AG20443 (cell line): ENCODE measurements at regions not wholly inside any gene's neighbourhood (a gene's known extent, or its start where the extent isn't known, plus 50 kb on each side); places are given as distances from the start of the nearest gene placed in this dataset.

ENCODE experiments used
- DNase-seq: peaks from one replicate; pipeline ENCODE4 v3.0.0; 2012; ENCODE audit warnings: low spot score, mixed read lengths

DNA sequence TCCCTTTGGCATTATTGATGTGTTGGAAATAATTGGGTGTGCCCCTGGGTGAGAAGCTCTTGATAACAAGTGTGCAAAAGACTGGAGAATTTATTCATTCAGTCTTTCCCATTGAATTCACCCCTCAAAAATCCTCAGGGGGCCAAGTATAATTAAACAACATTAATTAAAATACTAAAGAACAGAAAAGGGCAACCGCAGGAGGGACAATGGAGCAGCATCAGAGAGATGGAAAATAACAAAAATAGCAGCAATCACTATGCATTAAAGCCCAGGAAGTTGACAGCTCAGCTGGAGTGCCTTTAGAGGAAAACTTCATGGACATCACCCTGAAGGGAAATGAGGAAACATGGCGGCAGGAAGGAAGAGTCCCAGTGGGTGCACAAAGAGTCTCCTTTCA is 227.6 kb downstream of the MINAR1 start:
- no peak for DNase-seq

DNA sequence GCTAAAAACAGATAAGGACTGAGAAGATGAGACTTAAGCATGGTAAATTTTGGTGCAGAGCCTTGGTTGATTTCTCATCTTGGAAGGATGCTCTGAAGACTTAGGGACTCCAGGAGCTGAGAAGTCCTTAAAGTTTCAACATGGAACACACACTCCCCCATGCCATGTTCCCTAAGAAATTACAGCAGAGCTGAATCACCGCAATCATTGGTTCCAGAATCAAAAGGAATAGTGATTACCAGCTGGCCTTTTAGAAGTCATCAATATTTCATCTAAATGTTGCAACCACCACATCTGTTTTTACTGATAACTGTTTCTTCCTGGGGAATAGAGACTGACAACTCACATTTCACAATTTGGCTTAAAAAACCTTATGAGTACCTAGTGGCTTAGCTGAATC is 229.3 kb downstream of the MINAR1 start:
- DNase-seq = no peak

DNA sequence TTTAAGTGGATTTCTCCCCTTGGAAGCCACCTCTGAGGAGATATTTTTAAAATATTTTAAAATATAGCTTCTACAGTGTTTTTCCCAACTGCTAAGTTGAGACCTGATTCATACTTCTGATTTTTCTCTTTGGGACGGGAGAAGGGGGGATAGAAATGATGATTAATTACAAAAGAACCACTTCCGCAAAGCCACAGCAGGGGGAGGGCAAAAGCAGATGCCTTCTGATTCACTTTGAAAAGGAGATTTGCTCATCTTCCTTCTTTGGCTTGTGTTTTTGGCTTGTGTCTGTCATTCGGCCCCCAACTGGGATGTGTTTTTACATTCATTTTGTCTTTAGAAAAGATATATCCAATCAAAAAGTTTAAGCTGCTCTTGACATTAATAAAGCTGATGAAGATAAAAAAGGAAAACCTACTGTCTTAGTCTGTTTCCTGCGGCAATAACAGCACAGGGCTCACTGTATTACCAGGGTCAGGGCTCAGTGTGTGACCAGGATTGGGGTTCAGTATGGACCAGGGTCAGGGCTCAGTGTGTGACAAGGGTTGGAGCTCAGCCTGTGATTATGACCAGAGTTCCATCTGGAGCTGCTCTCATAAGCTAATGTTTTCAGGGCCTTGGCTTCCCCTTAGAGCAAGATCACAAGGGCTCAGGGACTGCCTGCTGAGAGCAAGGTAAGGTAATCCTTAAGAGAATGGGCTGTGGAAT is 223.2 kb downstream of the MTHFS start:
- DNase-seq = peak; percentile 61

DNA sequence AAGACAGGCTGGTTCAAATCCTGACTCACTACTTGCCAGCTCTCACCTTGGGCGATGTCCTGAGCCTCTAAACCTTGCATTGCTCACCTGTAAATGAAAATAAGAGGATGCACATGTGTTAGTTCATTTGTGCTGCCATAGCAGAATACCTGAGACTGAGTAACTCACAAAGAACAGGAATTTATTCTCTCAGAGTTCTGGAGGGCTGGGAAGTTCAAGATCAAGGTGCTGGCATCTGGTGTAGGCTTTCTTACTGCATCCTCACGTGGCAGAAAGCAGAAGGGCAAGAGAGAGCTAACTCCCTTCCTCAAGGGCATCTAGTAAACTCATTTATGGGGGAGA is 222.7 kb downstream of the MTHFS start:
- no peak for DNase-seq

DNA sequence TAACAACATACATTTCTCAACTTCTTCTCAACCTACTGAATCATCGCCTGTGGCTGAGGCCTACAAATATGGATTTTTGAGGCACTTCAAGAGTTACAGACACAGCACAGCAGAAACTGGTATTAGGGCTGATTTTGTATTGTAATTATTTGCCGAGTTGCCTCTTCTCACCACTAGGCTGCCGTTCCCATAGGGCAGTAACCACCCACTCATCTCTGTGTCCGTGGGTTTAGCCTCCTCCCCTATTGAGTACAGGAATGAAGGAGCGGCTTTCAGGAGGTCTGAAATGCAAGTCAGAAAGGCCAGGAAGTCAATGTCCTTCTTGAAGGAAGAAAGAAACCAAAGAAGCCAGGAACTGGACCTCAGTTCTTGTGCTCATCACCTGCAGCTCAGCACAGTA is 220.8 kb downstream of the MTHFS start:
- no peak for DNase-seq

DNA sequence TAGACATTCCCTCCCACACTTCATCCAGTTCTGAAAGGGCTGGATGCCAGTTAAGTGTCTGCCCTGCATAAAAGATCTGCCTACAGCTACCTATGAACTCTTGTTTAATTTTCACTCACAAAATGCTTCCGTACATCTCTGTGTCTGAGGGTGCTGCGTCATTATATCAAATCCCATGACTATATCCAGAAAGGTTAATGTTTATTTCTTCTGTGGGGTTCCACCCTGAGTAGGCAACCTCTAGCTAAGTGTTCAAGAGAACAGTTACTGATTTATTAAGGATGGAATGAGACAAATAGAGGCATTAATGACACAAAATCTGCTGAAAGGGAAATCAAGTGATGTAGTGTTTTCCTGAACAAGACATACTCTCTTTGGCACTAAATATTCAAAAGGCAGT is 220.2 kb downstream of the MTHFS start:
- DNase-seq = no peak

DNA sequence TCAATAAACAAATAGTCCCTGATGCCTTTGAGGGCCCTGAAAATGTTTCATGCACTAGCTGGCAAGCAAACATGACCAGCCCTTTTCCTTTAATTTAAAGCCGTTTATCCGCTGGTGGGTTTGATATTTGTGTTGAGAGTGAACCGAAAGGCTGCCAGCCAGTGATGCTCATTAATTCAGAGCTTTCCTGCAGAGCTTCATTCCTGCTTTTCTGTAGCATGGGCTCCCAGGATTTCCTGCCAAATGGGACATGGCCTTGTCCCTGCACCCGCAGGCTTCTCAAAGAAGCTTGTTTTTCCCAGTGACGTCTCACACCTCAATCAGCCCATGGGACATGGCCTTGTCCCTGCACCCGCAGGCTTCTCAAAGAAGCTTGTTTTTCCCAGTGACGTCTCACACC is 219.6 kb downstream of the MTHFS start:
- no peak for DNase-seq

DNA sequence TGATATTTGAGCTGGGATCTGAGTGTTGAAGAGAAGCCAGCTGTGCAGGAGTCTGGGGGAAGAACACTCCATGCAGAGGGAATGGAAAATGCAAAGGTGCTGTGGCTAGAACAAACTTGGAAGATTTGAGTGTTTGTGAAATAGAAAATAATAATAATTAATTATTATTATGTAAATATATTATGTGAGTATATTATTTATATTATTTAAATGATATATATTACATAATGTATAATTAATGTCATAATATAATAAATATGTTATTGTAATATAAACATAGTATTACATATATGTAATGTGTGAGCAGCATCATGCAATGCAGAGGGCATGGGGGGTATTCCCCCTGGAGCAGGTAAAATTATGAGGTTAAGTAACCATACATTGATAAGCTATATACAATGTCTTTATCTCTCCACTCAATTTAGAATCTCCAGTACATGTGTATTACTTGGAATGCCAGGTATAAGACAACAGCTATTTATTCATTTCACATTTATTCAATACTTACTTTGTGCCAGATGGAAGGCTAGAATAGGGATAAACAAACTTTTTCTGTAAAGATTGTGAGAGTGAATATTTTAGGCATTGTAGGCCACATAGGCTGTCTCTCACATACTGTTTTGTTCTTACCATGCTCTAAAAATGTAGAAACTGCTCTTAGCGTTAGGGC is 218.6 kb downstream of the MTHFS start:
- no peak for DNase-seq

DNA sequence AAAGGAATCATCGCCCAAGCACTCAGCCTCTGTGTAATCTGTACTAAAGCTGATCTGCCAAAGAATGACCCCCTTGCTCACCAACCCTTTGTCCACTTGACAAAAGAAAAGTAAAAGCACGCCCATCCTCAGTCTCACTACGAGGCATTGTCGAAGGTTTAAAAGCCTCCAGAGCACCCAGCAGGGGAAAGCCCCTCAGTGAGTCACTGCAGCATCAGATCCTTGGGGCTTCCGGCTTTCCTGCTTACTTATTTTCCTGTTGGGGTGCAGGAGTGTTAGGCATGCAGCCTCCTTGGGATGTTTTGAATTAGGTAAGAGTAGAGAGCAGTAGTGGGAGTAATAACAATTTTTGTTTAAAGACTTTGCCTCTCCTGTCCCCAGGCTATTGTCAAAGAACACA is 216.1 kb downstream of the MTHFS start:
- DNase-seq = peak; percentile 59

DNA sequence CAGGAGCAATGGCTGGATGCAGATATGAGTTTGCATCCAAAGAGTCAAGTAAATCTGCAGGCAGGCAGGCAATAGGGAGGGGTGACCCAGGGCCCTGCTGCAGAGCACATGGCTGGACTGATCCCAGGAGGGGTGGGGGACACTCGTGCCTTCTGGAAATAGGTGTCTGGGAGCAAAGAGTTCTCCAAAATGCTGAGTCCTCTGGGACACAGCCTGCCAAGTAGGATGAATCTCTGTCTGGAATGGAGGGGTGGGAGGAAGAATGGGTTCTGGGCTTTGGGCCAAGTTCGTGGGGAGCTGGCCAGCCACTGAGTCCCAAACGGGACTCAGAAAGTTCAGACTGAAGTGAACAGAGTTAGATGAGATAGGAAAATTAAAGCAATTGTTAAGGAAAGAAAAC is 214.5 kb downstream of the MTHFS start:
- DNase-seq = peak; percentile 86

DNA sequence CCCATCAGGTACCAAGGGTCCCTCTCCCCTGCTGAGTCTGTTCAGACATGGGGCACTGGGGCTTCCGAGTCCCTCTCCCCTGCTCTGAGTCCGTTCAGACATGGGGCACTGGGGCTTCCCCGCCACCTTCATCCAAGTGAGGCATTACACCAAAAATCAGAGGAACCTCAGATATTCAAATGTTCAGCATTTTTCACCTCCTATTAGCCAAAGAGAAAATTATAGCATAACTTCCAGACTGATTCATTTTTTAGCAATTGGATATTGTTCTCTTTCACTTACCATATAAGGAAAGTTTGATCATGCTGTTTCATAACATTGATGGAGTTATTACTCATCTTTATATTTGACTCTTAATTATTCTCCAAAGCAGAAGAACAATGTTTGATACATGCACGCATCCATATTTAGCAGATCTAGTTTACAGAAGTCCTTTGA is 213.9 kb downstream of the MTHFS start:
- peak; percentile 63 for DNase-seq

DNA sequence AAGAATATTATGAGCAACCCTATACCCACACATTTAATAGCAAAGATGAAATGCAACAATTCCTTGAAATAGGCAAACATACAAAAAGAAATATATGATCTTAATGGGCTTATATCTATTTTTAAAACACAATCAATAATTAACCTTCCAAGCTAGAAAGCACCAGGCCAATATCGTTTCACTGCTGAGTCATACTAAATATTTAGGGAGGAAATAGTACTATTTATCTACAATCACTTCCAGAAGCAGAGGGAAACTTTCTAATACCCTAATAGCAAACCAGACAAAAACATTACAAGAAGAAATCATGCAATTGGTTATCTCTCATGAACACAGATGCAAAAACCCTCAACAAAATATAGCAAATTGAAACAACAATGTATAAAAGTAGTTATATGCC is 207.8 kb downstream of the MTHFS start:
- no peak for DNase-seq

DNA sequence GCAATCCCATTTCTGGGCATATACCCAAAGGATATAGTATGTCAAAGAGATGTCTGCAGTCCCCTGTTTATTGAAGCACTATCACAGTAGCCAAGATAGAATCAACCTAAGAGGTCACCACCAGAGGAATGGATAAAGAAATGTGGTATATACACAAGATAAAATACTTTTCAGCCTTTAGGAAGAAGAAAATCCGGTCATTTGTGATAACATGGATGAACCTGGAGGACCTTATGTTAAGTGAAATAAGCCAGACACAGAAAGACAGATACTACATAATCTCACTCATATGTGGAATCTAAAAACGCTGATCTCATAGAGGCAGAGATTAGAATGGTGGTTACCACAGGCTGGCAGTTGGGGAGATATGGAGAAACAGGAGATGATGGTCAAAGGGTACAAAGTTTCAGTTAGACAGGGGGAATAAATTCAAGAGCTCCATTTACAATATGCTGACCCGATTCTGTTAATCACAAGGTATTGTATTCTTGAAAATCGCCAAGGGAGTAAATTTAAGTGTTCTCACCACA is 195.8 kb downstream of the MTHFS start:
- DNase-seq = no peak

DNA sequence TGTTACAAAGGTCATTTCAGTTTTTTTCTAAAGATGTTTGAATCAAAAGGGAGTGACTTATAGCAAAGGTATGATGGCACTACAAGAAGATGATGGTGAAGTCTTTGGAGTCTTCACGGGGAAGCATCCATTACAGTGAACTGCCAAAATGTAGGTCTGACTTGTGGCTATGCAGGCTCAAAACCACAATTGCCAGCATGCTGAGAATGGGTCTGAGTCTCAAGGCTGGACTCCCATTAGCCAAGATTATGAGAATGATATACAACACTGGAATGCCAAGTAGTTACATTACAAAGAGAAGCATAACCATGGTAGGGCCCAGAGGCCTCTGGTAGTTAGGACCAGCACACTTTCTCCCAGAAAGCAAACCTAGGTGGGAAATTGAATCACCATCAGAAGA is 194.2 kb downstream of the MTHFS start:
- DNase-seq = no peak

DNA sequence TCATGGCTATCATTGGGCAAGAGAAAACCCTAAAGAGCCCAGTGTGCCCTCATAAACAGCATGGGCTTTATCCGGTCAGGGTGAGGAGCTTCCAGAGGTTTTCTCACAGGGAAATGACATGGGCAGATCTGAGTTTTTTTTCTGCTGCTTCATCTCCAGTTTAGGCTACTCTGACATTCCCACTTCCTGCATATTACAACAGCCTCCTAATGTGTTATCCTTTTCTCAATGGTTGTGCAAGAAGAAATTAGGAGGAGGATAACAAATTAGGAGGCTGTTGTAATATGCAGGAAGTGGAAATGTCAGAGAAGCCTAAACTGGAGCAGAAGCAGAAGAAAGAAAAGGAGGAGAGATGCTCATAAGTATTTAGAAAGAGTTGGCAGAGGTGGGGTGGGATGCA is 175.6 kb downstream of the MTHFS start:
- DNase-seq = no peak

DNA sequence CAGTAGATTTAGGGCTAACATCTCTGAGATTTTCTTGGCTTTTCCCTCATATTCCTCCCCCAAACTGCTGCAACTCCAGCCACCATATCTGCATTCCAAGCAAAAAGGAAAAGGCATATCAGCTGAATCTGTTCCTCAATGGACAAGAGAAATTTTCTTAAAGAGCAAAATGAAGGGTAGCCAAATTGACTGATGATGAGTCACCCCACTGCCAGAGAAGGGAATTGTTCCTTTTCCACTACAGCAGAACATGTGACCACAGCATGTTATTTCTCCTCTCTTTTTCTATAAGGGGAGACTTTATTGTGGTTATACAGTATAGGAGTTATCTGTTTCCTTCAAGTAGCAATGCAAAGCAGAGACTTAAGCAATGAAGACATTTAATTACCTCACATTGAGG is 172.5 kb downstream of the MTHFS start:
- DNase-seq = peak; percentile 72

DNA sequence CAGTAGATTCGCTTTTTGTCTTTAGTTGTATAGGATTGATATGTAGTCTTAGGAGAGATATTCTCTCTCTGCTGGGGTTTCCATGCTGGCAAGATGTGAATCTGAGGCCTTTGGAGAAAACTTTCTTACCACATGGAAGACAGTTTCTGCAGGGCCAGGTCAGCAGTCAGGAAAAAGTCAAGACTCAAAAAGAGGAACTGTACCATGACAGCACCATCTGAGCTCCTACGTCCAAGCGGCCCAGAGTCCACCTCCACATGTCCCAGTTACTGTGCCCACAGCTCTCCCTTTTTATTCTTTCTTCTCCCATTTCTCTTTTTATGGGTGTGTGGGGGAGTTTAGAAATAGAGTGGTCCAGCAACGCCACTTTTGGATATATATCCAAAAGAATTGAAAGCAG is 172.0 kb downstream of the MTHFS start:
- DNase-seq = no peak

DNA sequence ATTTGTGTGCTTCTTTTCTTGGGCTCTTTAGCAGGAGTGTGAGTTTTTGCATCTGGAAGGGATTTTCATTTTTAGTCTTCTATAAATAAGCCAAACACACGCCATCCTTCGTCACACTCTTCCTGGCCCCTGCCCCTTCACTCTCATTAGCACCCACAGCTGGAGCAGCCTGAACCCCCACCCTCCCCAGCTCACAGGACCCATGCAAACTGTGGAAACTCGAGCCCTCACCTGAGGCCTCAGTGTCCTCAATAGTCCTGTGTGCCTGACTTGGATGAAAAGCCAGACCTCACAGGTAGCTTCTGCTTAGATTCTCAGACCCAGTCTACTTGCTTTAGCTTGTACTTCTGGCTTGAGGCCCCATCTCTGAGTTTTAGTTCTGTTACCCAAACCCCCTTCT is 167.9 kb downstream of the MTHFS start:
- DNase-seq = no peak

DNA sequence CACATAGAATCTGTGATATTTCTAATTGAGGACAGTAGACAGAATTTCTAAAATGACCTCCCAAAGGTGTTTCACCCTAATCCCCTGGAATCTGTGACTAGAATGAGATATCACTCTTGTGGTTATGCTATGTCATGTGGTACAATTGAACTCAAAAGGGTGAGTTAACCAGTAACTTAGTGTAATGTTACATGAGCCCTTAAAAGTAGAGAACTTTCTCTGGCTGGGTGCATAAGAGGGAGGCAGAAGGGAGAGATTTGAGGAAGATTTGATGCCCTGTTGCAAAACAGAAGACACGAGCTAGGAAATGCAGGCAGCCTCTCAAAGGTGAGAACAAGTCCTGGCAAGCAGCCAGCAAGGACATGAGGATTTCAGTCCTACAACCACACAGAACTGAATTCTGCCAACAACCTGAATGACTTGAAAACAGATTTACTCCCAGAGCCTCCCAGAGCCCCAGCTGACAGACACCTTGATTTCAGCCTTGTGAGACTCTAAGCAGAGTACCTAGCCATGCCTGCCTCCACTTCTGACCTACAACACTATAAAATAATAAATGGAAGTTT is 160.3 kb downstream of the MTHFS start:
- no peak for DNase-seq

DNA sequence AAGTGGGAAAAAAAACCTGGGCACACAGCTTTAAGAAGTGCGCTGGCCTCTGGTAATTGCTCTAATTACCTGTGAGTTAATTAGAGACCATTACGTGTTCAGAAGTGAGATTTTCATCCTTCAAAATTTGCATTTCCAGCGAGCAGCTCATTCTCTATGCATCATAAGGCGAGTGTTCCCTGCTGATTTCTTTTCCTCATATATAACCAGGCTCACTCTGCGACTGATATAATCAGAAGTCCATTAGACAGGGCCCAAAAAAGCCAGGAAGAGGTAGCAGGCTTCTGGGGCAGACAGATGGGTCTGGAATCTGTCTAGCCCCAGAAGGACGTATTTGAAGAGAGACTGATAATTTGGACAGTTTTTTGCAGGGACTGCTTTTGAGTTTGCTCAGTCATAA is 158.7 kb downstream of the MTHFS start:
- no peak for DNase-seq

DNA sequence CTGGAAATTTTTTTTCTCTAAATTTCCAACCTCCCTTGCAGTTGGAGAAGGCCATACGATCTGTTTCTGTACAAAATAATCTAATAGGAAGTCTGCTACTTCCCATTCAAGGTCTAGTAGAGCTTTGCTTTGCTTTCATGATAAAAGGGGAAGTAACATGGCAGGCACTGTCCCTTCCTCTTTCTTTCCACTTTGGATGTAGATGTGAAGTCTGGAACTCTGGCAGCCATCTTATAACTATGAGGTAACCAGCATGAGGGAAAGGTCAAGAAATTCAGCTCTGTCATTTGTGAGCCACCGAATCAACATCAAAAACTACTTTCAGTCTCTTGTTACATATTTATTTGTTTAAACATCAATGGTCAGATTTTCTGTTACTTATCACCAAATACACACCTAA is 156.3 kb downstream of the MTHFS start:
- no peak for DNase-seq

DNA sequence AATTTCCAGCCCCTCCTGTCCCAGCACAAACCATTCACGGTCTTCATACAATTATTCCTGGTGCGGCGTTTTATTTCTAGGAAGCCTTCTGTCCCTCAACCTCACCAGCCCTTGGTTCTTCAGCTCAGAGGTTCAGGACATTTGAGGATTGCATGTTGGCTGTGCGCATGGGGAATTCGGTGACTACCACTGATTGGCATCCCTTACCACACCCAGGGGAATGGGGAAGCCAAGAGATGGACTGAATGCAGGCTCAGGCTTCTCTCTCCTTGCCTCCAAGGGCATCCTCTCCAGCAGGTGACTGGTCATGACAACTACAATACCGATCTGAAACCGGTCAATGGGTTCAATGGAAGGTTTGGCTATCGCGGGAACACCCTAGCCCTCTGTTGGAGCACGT is 153.8 kb downstream of the MTHFS start:
- DNase-seq = peak; percentile 51

DNA sequence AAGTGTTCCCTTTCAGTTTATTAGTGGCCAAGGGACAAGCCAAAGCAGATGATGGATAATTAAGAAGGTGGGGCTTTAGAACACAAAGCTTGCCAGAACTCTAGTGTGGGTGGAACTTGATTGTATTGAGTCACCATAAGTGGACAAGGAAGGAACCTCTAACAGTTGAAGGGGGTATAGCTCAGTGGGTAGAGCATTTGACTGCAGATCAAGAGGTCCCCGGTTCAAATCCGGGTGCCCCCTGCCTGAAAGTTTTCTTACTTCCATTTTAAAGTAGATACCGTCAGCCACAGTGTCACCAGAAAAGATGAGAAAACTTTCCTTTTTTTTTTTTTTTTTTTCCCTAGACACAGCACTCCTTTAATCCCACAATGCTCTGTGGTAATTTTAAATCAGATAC is 152.3 kb downstream of the MTHFS start:
- DNase-seq = peak; percentile 32

DNA sequence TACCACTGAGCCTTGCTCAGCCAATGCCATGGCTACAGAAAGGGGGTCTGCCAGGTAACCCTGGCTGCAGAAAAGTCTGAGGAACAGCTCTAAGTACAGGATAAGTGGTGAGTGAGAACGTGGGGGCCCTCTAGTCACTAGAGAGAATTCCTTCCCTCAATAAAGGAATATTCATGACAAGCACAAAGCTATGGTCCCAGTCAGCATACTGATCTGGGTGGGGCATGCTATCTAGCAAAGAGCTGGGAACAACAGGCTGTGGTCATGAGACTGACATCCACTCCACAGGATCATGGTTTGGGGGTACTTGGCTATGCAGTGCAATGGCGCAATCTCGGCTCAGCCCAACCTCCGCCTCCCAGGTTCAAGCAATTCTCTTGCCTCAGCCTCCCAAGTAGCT is 140.4 kb downstream of the MTHFS start:
- DNase-seq = no peak
